Ectodermal cell (in vitro differentiated cells): ENCODE measurements at regions not wholly inside any gene's neighbourhood (a gene's known extent, or its start where the extent isn't known, plus 50 kb on each side); places are given as distances from the start of the nearest gene placed in this dataset.

Experiments
- H3K27ac ChIP-seq: 2 replicates; pipeline ENCODE4 v1.7.0; 2013; ENCODE audit warnings: mild to moderate bottlenecking, low read depth, low read length; ENCODE audit not compliant: insufficient read depth, poor library complexity, severe bottlenecking
- H3K27me3 ChIP-seq: 2 replicates; pipeline ENCODE4 v1.7.0; 2013; ENCODE audit warnings: mild to moderate bottlenecking, low read length; ENCODE audit not compliant: insufficient read depth, control insufficient read depth, poor library complexity, severe bottlenecking
- H3K36me3 ChIP-seq: one replicate; pipeline ENCODE4 v1.7.0; 2013; ENCODE audit warnings: low read length; ENCODE audit not compliant: control insufficient read depth, insufficient read depth
- H3K4me1 ChIP-seq: one replicate; pipeline ENCODE4 v1.7.0; 2013; ENCODE audit warnings: low read length; ENCODE audit not compliant: control insufficient read depth, insufficient read depth
- H3K4me3 ChIP-seq: 2 replicates; pipeline ENCODE4 v1.7.0; 2013; ENCODE audit warnings: low read depth, low read length, control low read depth; ENCODE audit not compliant: insufficient read depth
- H3K9me3 ChIP-seq: 2 replicates; pipeline ENCODE4 v1.7.0; 2013; ENCODE audit warnings: mild to moderate bottlenecking, low read length, moderate library complexity; ENCODE audit not compliant: control insufficient read depth
- WGBS, 2 experiments: methylation state at CpG; one replicate each; pipeline ENCODE4 v1.1.7; 2013; ENCODE audit warnings: missing lambda C conversion rate in 2 of 2; 5-methylcytosine and 5-hydroxymethylcytosine counted together

- no peaks in the 10 kb centered on the region for H3K36me3 ChIP-seq
- H3K4me1 ChIP-seq = no peaks in the 10 kb centered on the region
- H3K27me3 ChIP-seq = no peaks in the 10 kb centered on the region
- no peak overlapping the region for H3K4me3 ChIP-seq
- no peaks in the 10 kb centered on the region for H3K9me3 ChIP-seq
- 75 to 86% methylated on average over 3 of the region's 3 CpGs for WGBS, 2 experiments
- H3K27ac ChIP-seq = no peak overlapping the region
Observed at GRCh38 chr2:59425247-59425646, 1128.2 kb downstream of the BCL11A start.

GRCh38 chr2:59413751-59414570, 1139.5 kb downstream of the BCL11A start:
- Histone ChIP-seq H3K27me3 (no peaks in the 10 kb centered on the region), H3K36me3 (no peaks in the 10 kb centered on the region), H3K4me1 (no peaks in the 10 kb centered on the region), H3K9me3 (no peaks in the 10 kb centered on the region), H3K27ac (no peak overlapping the region), H3K4me3 (no peak overlapping the region)
- WGBS, 2 experiments = 87 to 89% methylated on average over 11 of the region's 11 CpGs

- H3K27ac ChIP-seq = no peak overlapping the region
- H3K27me3 ChIP-seq = no peaks in the 10 kb centered on the region
- no peaks in the 10 kb centered on the region for H3K36me3 ChIP-seq
- H3K4me1 ChIP-seq = no peaks in the 10 kb centered on the region
- H3K9me3 ChIP-seq = no peaks in the 10 kb centered on the region
- WGBS, 2 experiments = 97 to 100% methylated on average over 1 to 2 of the region's 2 CpGs
- H3K4me3 ChIP-seq = no peak overlapping the region
Observed at GRCh38 chr2:59399126-59399525, 1154.3 kb downstream of the BCL11A start.

- Histone ChIP-seq H3K27me3 (no peaks in the 10 kb centered on the region), H3K36me3 (no peaks in the 10 kb centered on the region), H3K27ac (no peak overlapping the region), H3K4me1 (no peaks in the 10 kb centered on the region), H3K4me3 (no peak overlapping the region), H3K9me3 (no peaks in the 10 kb centered on the region)
Observed at GRCh38 chr2:59398081-59398480, 1155.4 kb downstream of the BCL11A start.

DNA sequence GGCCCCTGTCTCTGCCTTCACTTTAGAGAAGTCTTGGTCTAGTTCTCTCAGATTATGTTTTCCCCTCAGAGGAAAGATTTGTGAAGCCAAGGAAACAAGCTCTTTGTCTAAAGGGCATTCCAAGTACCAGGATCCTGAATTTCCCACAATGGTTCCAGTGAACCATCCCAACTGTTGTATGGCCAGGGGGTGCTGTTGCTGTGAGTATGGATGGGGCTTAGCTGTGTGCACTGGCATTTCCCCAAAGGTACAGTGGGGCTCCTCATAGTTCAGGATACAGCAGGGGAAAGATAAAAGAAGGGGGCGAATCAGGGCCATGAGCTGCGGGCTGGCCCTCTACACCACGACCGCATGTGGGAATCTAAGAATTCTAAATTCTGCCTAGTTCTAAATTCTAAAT, 1154.0 kb upstream of the FANCL start:
- no peaks in the 10 kb centered on the region for H3K27me3 ChIP-seq
- no peaks in the 10 kb centered on the region for H3K9me3 ChIP-seq
- no peaks in the 10 kb centered on the region for H3K36me3 ChIP-seq
- H3K4me1 ChIP-seq = no peaks in the 10 kb centered on the region
- 95% methylated on average over 4 of the region's 4 CpGs for WGBS, 2 experiments
- no peak overlapping the region for H3K27ac ChIP-seq
- no peak overlapping the region for H3K4me3 ChIP-seq

GRCh38 chr2:59391896-59392295, 1150.8 kb upstream of the FANCL start:
- Histone ChIP-seq H3K27ac (no peak overlapping the region), H3K9me3 (no peaks in the 10 kb centered on the region), H3K4me1 (no peaks in the 10 kb centered on the region), H3K27me3 (no peaks in the 10 kb centered on the region), H3K4me3 (no peak overlapping the region), H3K36me3 (no peaks in the 10 kb centered on the region)
- WGBS, 2 experiments = 94 to 100% methylated on average over 2 of the region's 2 CpGs

DNA sequence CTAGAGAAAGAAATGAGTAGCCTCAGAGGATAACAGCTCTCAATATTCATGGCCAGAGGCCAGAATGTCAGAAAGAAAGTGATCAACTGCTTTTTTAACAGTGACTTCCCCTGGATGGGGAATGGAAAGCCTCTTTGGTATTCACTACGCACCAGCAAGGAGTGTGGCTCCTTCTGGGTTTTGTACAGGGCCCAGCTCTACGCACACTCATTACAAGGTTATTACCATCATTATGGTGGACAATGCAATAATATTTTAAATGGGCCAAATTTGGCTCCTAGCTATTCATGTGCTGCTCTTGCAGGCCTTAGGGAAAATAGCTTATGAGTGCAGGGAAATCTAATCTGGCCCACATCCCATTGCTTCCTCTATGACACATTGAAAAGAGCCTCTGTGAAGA, 1149.5 kb upstream of the FANCL start:
- no peak overlapping the region for H3K4me3 ChIP-seq
- no peaks in the 10 kb centered on the region for H3K27me3 ChIP-seq
- H3K36me3 ChIP-seq = no peaks in the 10 kb centered on the region
- no peaks in the 10 kb centered on the region for H3K4me1 ChIP-seq
- WGBS, 2 experiments = 87 to 95% methylated on average over 1 to 2 of the region's 2 CpGs
- H3K27ac ChIP-seq = no peak overlapping the region
- no peaks in the 10 kb centered on the region for H3K9me3 ChIP-seq

GRCh38 chr2:59389240-59389639, 1148.1 kb upstream of the FANCL start:
- Histone ChIP-seq H3K4me1 (no peaks in the 10 kb centered on the region), H3K4me3 (no peak overlapping the region), H3K36me3 (no peaks in the 10 kb centered on the region), H3K9me3 (no peaks in the 10 kb centered on the region), H3K27me3 (no peaks in the 10 kb centered on the region), H3K27ac (no peak overlapping the region)
- WGBS, 2 experiments = 83 to 96% methylated on average over 1 of the region's 1 CpG

GRCh38 chr2:59385971-59386370, 1144.8 kb upstream of the FANCL start:
- H3K36me3 ChIP-seq = no peaks in the 10 kb centered on the region
- no peak overlapping the region for H3K4me3 ChIP-seq
- H3K4me1 ChIP-seq = no peaks in the 10 kb centered on the region
- no peaks in the 10 kb centered on the region for H3K9me3 ChIP-seq
- 93 to 94% methylated on average over 10 of the region's 10 CpGs for WGBS, 2 experiments
- H3K27ac ChIP-seq = no peak overlapping the region
- H3K27me3 ChIP-seq = no peaks in the 10 kb centered on the region

GRCh38 chr2:59383473-59383872, 1142.3 kb upstream of the FANCL start:
- H3K9me3 ChIP-seq = no peaks in the 10 kb centered on the region
- H3K4me3 ChIP-seq = no peak overlapping the region
- no peak overlapping the region for H3K27ac ChIP-seq
- WGBS, 2 experiments = 67 to 100% methylated on average over 1 of the region's 1 CpG
- no peaks in the 10 kb centered on the region for H3K4me1 ChIP-seq
- H3K27me3 ChIP-seq = no peaks in the 10 kb centered on the region
- H3K36me3 ChIP-seq = no peaks in the 10 kb centered on the region
